Loucy (cell line): ENCODE measurements at regions not wholly inside any gene's neighbourhood (a gene's known extent, or its start where the extent isn't known, plus 50 kb on each side); places are given as distances from the start of the nearest gene placed in this dataset.

Experiments
- CTCF ChIP-seq: fragments of 200-600 bp; sonication (generic); conservative IDR thresholded peaks from 2 replicates; pipeline ENCODE4 v1.5.1; 2014; ENCODE audit warnings: mild to moderate bottlenecking, antibody characterized with exemption, low read length
- EZH2phosphoT487 ChIP-seq: fragments of 200-600 bp; IDR thresholded peaks from 2 replicates; pipeline ENCODE4 v1.6.1; 2018; ENCODE audit warnings: antibody characterized with exemption, mild to moderate bottlenecking, moderate library complexity, borderline replicate concordance

GRCh38 chr1:114286960-114287359 lies 133.3 kb upstream of the SYT6 start:
- TF ChIP-seq CTCF = no peak
- TF ChIP-seq EZH2phosphoT487 = no peak
